GM13976 (cell line): ENCODE measurements at regions not wholly inside any gene's neighbourhood (a gene's known extent, or its start where the extent isn't known, plus 50 kb on each side); places are given as distances from the start of the nearest gene placed in this dataset.

Source experiments
- DNase-seq: peaks from one replicate; pipeline ENCODE4 v3.0.0; 2012; ENCODE audit warnings: low spot score
- CTCF ChIP-seq: IDR thresholded peaks from 2 replicates; pipeline ENCODE4 v1.5.1; 2012; ENCODE audit warnings: borderline replicate concordance, mild to moderate bottlenecking; ENCODE audit not compliant: insufficient read depth; ENCODE audit errors: extremely low read depth, missing control alignments, control extremely low read depth
- in situ Hi-C: fragments of 300-500 bp; cut with MboI; formaldehyde crosslinking; loops from one replicate; pipeline ENCODE4 v1.12.0; 2022; ENCODE audit warnings: low sequenced_read_pairs, mixed read lengths, inconsistent platforms; ENCODE audit not compliant: unreplicated experiment

GRCh38 chr4:67250131-67250896 lies 295.0 kb downstream of the CENPC start:
- in situ Hi-C loops, result no loop called here
- DNase-seq, result no peak
- no peak for TF ChIP-seq CTCF

DNA sequence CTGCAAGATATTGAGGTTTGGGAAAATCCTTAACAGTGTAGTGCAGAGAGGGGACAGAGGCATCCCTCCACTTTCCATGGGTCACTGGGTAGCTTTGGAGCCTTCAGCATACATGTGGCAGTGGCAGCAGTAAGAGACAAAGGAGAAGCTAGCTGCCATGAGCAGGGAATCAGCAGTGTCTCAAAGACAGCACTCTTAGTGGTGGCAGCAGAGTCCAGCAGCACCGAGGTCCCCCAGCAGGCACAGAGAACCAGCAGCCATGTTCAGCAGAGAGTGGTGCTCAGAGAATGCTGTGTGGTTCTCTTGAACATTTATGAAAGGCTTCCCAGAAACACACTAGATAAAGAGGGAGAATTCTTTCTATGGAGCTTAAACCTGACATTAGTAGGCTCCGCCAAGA lies 308.5 kb downstream of the CENPC start:
- in situ Hi-C loops, result no loop called here
- no peak for DNase-seq
- no peak for TF ChIP-seq CTCF

DNA sequence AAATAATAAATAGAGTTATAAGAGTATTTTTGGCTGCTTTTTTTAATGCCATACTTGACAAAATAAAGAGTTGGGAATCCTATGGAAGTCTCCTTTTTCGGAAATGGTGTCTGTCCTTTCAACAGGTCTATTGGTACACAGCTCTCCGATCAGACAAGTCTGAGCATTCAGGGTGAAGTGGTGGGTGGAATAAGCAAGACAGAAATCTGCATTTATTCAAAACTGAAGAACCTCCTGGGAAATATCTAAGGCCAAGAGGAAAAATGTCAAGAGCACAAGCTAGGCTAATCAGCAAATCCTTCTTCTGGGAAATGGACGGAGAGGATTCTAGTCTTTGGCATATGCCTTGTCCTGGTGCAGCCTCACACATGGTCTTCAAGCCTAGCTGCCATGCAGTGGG lies 309.0 kb downstream of the CENPC start:
- no peak for TF ChIP-seq CTCF
- DNase-seq, result no peak
- in situ Hi-C loops, result no loop called here

GRCh38 chr4:67234296-67234695 lies 311.0 kb downstream of the CENPC start:
- no peak for TF ChIP-seq CTCF
- no peak for DNase-seq
- in situ Hi-C loops, result no loop called here

GRCh38 chr4:67229148-67229547 lies 316.2 kb downstream of the CENPC start:
- in situ Hi-C loops, result no loop called here
- no peak for TF ChIP-seq CTCF
- DNase-seq, result no peak

- TF ChIP-seq CTCF, result no peak
- in situ Hi-C loops, result no loop called here
- no peak for DNase-seq
These were observed 324.4 kb downstream of the CENPC start for GRCh38 chr4:67220861-67221260.
